ENCODE measurements at regions not wholly inside any gene's neighbourhood (a gene's known extent, or its start where the extent isn't known, plus 50 kb on each side); places are given as distances from the start of the nearest gene placed in this dataset.
"Not testable (repeated sequence)": the region's sequence is repeated elsewhere in the genome, so short reads cannot be mapped to it uniquely, and the experiment has no call there.

- DNase-seq (ENCODE audit: low spot score), result no peak
Measured at GRCh38 chr1:200262326-200262965, 147.4 kb downstream of the ZNF281 start.

DNA sequence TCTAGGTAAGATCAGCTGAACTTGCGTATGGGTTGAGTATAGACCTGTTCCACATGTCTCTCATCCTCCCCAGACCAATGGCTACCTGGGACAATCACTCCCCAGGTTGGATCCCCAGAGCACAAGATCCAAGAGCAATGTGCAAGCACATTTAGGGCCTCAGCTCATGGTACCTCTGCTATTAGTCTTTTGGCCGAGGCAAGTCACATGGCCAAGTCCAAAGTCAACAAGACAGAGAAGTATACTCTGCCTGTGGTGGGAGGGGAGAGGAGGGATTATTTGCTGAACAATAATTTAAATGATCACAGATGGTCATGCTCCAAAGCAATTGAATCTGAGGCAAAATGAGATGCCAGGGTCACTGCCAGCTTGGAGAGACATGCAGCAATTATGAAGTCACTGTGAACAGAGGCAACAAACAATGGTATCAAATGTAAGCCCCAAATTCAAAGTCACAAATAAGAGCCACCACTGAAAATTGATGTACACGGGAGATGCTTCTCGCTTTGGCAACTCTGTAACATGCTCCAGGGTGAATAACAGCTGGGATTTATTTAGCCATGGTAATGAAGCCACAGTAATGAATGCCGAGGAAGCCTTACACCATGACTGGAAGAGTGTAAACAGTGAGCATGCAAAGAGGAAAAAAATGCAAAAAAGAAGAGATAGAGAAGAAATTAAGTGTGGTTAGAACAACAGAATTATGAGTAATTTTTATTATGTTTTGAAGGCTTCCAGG lies 149.1 kb downstream of the ZNF281 start:
- DNase-seq (ENCODE audit: low spot score), result no peak
- intact Hi-C loops (cut with DNase I), result no loop called here

More at GRCh38 chr1:200262326-200262965, 147.4 kb downstream of the ZNF281 start:
- intact Hi-C loops (cut with DNase I), result no loop called here

GRCh38 chr1:200258447-200259375 lies 151.1 kb downstream of the ZNF281 start:
- intact Hi-C loops (cut with DNase I), result loop anchor here in 1 of 2 donors (1.0 kb wide), 1 partner anchor 18 kb away; no protein-coding TSS in a partner anchor

GRCh38 chr1:200257235-200257634 lies 152.6 kb downstream of the ZNF281 start:
- intact Hi-C loops (cut with DNase I), result no loop called here

More at GRCh38 chr1:200258447-200259375, 151.1 kb downstream of the ZNF281 start:
- no peak for DNase-seq (ENCODE audit: low spot score)

GRCh38 chr1:200254602-200255001 lies 155.2 kb downstream of the ZNF281 start:
- intact Hi-C loops (cut with DNase I); DNase-seq (ENCODE audit: low spot score): not testable (repeated sequence)

More at GRCh38 chr1:200257235-200257634, 152.6 kb downstream of the ZNF281 start:
- no peak for DNase-seq (ENCODE audit: low spot score)

- intact Hi-C loops (cut with DNase I), result no loop called here
- DNase-seq (ENCODE audit: low spot score), result no peak
Measured at GRCh38 chr1:200253774-200254495, 155.9 kb downstream of the ZNF281 start.

GRCh38 chr1:200252531-200252930 lies 157.3 kb downstream of the ZNF281 start:
- no peak for DNase-seq (ENCODE audit: low spot score)
- intact Hi-C loops (cut with DNase I), result no loop called here

GRCh38 chr1:200250469-200250868 lies 159.4 kb downstream of the ZNF281 start:
- intact Hi-C loops (cut with DNase I), result no loop called here
- DNase-seq (ENCODE audit: low spot score), result no peak

DNA sequence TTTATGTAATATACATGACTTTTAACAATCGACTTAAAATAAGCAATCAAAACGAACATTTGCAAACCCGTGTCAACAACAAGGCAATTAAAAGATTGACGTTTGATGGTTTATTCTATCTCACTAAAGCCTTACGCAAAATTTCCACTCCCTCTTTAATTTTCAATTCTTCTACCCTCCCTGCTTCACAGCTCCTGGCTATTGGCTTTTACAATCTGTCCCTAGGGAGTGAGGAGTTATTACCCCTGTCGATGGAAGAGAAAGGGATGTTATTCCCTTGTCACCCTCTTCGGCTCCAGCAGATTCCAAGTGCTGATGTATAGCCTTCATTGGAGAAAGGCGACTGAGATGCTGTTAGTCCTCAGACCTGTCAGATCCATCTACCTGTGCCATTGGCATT lies 161.3 kb downstream of the ZNF281 start:
- intact Hi-C loops (cut with DNase I), result no loop called here
- DNase-seq (ENCODE audit: low spot score), result no peak

DNA sequence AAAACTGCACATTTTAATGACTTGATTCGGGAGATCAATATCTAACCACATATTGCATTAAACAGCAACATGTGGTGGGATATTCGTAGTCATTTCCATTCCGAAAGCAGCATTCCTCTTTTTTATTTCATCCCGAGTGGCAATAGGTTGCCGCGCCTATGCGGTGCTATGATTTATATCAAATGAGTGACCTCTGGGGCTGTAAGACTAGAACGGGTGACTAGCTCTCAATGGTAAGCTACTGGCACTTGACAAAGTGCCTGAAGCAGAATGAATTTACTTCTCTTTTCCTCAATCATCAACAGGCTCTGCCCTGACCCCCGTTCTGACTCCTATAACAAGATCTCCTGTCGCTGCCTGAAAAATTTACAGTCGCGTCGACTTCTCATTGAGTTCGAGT lies 162.3 kb downstream of the ZNF281 start:
- intact Hi-C loops (cut with DNase I), result no loop called here
- DNase-seq (ENCODE audit: low spot score), result no peak

- intact Hi-C loops (cut with DNase I), result no loop called here
- DNase-seq (ENCODE audit: low spot score), result no peak
Measured at GRCh38 chr1:200245473-200245872, 164.4 kb downstream of the ZNF281 start.

DNA sequence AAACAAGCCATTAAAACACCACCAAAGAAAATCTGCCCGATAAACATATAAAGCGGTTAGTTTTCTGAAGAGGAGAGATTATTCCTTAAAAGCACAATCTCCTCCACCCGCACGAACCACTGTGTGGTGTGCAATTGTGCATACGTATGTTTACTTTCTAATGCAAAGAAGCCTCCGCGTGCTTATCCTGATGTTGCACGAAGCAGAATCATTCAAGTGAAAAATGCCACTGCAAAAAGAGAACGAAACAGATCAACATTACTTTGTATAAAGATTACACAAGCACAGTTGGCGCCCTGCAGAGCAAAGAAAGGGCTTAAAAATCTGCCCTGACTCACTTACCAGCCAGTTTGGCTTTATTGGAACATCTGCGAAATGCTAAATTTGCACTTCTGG lies 166.8 kb downstream of the ZNF281 start:
- intact Hi-C loops (cut with DNase I), result no loop called here
- DNase-seq (ENCODE audit: low spot score), result no peak

DNA sequence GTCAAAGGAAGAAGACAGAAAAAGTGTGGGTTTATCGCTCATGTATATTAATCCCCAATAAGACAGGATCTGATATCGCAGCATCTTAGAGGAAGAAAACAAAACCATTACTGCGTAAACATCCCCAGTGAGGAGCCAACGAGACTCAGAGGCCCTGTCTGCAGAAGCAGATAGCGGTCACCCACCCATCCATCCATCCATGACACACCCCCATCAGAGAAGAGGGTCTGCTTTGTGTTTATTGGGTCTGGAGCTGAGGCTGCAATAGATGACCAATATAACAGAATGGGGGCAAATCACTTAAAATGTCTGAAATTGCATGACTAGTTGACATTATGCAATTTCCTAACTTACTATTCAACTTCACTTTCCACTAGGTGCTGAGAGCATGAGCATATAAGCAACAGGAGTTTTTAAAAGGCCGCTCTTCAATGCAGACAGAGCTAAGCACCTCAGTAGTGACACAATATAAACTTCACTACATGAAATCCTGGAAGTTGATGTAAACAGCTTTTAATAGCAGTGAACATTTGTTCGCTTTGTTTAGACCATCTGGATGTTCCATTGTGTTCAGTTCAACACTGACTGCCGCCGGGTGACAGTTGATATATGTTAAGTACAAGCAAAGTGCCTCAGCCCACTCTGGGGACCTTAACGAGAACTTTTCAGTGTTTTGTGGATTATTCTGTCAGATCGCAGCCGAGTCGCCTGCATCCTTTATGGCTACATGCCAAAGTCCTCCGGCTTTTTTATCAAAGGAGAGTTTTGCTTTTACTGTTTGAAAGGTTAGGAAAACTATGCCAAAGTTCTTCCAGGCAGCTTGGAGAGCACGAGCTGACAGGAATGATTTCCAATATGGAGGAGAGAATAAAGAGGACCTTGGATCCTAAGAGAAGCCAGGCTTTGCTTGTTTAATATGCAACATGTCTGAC lies 167.5 kb downstream of the ZNF281 start:
- intact Hi-C loops (cut with DNase I), result no loop called here

DNA sequence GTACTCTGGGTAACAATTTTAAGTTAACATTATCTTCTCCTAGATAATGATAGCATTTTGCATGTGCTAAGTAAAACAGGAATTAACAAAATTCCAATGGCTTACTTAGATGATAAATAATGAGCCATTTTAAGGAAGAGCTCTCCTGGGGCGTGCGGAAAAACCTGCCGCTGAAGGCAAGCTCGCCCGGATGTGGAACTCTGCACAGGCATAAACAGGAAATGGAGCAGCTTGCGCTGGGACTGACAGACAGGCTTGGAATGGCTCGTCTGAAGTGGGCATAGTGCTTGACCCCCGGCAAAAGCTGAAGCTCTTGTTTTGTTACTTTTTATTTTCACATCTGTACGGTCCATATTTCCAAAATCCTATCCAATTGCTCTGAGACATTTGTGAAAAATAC lies 169.2 kb downstream of the ZNF281 start:
- no peak for DNase-seq (ENCODE audit: low spot score)
- intact Hi-C loops (cut with DNase I), result no loop called here

More for the DNA sequence above, 167.5 kb downstream of the ZNF281 start:
- DNase-seq (ENCODE audit: low spot score), result no peak

DNA sequence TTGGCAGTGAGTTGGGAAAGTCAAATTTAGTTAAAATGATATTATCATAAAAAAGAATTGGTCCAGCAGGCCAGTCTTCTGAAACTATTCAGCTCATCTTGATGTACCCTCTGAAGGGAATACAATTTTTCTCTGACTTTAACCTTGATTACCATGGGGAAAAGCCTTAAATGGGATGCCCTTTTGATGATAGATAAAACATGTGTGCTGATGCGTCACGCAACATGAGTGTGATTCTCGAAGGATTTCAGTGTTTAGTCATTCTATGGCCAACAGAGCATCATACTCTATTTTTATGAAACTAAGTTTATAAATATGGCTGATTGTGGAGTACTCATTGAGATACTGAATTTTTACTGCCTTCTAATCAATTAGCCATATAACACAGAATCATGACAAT lies 171.5 kb downstream of the ZNF281 start:
- no peak for DNase-seq (ENCODE audit: low spot score)
- intact Hi-C loops (cut with DNase I), result no loop called here

DNA sequence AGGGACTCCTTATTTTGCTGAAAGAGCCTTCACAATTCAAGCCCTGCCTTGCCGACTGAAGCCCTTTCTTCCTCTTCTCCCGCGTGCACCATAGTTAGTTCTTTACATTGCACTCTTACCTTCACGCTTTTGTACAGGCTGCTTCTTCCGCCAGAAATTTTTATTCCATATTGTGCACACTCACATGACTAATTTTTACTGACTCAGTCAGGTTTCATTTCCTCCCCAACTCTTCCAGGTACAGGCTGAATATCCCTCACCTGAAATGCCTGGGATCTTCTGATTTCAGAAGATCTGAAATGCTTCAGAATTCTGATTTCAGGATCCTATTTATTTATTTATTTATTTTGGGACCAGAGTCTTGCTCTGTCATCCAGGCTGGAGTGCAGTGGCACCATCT lies 172.8 kb downstream of the ZNF281 start:
- DNase-seq (ENCODE audit: low spot score), result no peak
- intact Hi-C loops (cut with DNase I), result no loop called here

- no peak for DNase-seq (ENCODE audit: low spot score)
- intact Hi-C loops (cut with DNase I), result no loop called here
Measured at GRCh38 chr1:200234938-200235337, 174.9 kb downstream of the ZNF281 start.

DNA sequence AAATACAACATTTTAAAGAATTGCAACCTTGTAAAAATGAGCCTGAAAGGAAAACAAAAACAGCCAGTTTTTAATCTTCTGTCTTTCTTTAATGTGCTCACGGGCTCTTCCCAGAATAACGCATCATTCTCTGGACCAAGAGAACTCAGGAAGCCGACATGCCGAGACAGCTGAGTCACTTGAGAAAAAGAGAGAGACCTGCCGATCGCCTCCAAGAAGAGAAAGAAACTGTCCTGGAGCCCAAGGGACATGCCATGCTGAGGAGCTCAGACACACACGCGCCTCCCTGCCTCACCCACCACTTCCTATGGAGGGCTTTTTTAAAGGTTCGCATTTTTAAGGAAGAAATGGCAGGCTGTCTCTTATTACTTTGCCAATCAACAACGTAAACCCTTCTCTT lies 176.4 kb downstream of the ZNF281 start:
- intact Hi-C loops (cut with DNase I), result no loop called here
- no peak for DNase-seq (ENCODE audit: low spot score)
